Fibroblast of lung (primary cell): ENCODE measurements at regions not wholly inside any gene's neighbourhood (a gene's known extent, or its start where the extent isn't known, plus 50 kb on each side); places are given as distances from the start of the nearest gene placed in this dataset.

Experiments
- DNase-seq, 2 donors: peaks; one replicate each; pipeline versions ENCODE4 v3.0.0 to v3.0.0-alpha.2; 2010; ENCODE audit warnings: low read depth in 2 of 2
- H2AFZ ChIP-seq: 2 replicates; pipeline ENCODE4 v1.5.1; 2012; ENCODE audit warnings: low read length, control low read depth, inconsistent platforms
- H3K27ac ChIP-seq: 2 replicates; pipeline ENCODE4 v1.5.1; 2011; ENCODE audit warnings: low read length, control low read depth; ENCODE audit not compliant: insufficient read depth
- H3K27me3 ChIP-seq: 2 replicates; pipeline ENCODE4 v1.5.1; 2011; ENCODE audit warnings: mild to moderate bottlenecking, low read length; ENCODE audit not compliant: control insufficient read depth, insufficient read depth
- H3K36me3 ChIP-seq: 2 replicates; pipeline ENCODE4 v1.5.1; 2011; ENCODE audit warnings: low read length; ENCODE audit not compliant: control insufficient read depth, insufficient read depth
- H3K4me1 ChIP-seq: 2 replicates; pipeline ENCODE4 v1.5.1; 2011; ENCODE audit warnings: low read length; ENCODE audit not compliant: control insufficient read depth, insufficient read depth; ENCODE audit errors: extremely low read depth
- H3K4me2 ChIP-seq: 2 replicates; pipeline ENCODE4 v1.5.1; 2011; ENCODE audit warnings: low read length, control low read depth; ENCODE audit not compliant: insufficient read depth; ENCODE audit errors: extremely low read depth
- H3K4me3 ChIP-seq, 4 experiments: fragments of 200-600 bp in 1 of 4; sonication (generic) in 1 of 4; replicated peaks in 1 of 4; 2 replicates each; pipeline ENCODE4 v1.5.1; 2011 to 2016; ENCODE audit warnings: low read length in 4 of 4, low read depth in 3 of 4, mild to moderate bottlenecking in 3 of 4, control low read depth in 2 of 4, inconsistent platforms in 1 of 4, mixed read lengths in 1 of 4; ENCODE audit not compliant: insufficient read depth in 1 of 4; ENCODE audit errors: control extremely low read depth in 1 of 4
- H3K79me2 ChIP-seq: 2 replicates; pipeline ENCODE4 v1.5.1; 2012; ENCODE audit warnings: mild to moderate bottlenecking, low read length, inconsistent platforms; ENCODE audit not compliant: control insufficient read depth, insufficient read depth
- H3K9ac ChIP-seq: 2 replicates; pipeline ENCODE4 v1.5.1; 2011; ENCODE audit warnings: mild to moderate bottlenecking, low read length, control low read depth; ENCODE audit not compliant: insufficient read depth
- H3K9me3 ChIP-seq: 2 replicates; pipeline ENCODE4 v1.5.1; 2012; ENCODE audit warnings: low read depth, low read length; ENCODE audit not compliant: control insufficient read depth, insufficient read depth
- H4K20me1 ChIP-seq: 2 replicates; pipeline ENCODE4 v1.5.1; 2011; ENCODE audit warnings: low read length; ENCODE audit not compliant: control insufficient read depth, insufficient read depth; ENCODE audit errors: extremely low read depth
- CTCF ChIP-seq, 2 donors: IDR thresholded peaks in 1 of 2; conservative IDR thresholded peaks in 1 of 2; 1 replicate in 1 of 2; 2 replicates in 1 of 2; pipeline ENCODE4 v1.5.1; 2011 to 2012; ENCODE audit warnings: low read length in 2 of 2, control low read depth in 1 of 2, inconsistent platforms in 1 of 2, low read depth in 1 of 2, mild to moderate bottlenecking in 1 of 2
- EZH2 ChIP-seq: IDR thresholded peaks from 2 replicates; pipeline ENCODE4 v1.5.1; 2012; ENCODE audit warnings: low read length, control low read depth, mild to moderate bottlenecking; ENCODE audit errors: missing control alignments

DNA sequence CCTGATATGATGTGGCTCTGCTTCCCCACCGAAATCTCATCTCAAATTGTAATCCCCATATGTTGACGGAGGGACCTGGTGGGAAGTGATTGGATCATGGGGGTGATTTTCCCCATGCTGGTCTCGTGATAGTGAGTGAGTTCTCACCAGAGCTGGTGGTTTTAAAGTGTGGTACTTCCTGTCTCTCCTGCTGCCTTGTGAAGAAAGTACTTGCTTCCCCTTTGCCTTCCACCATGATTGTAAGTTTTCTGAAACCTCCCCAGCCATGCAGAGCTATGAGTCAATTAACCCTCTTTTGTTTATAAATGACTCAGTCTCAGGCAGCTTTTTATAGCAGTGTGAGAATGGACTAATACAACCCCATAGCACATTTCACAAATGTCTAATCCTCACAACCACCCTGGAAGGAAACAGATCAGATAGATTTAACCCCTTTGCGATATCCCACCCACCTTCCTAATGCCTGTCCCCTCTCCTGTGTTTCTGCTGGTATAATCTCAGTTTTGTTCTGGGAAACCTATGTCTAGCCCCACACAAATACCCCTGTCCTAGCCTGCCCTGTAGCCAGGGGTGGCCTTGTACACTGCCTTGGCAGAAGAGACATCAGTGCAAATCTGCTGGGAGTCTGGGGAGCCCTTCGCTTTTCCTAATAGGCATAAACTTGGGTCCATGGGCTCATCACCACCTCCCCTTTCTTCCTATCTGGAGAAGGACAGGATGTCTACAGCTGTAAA, 157.0 kb upstream of the RAI14 start:
- DNase-seq = peak; percentile 88 to 89
- Histone ChIP-seq H3K9ac (peak overlapping the region; percentile 45), H3K79me2 (no peaks in the 10 kb centered on the region), H2AFZ (peak overlapping the region; percentile 80), H3K4me2 (peak overlapping the region; percentile 72), H3K27ac (peak overlapping the region; percentile 83), H3K4me3 (no peak overlapping the region), H4K20me1 (no peaks in the 10 kb centered on the region), H3K9me3 (no peaks in the 10 kb centered on the region), H3K27me3 (no peaks in the 10 kb centered on the region), H3K4me1 (peaks cover 26% of the 10 kb centered on the region), H3K36me3 (no peaks in the 10 kb centered on the region)
- TF ChIP-seq EZH2 (no peak), CTCF (conservative IDR thresholded peaks at IDR 0.05 in 1 of 2, IDR thresholded peaks at IDR 0.05 in 1 of 2; ENCODE audit: low read depth in 1 of 2, low read length in 2 of 2) (no peak)

DNA sequence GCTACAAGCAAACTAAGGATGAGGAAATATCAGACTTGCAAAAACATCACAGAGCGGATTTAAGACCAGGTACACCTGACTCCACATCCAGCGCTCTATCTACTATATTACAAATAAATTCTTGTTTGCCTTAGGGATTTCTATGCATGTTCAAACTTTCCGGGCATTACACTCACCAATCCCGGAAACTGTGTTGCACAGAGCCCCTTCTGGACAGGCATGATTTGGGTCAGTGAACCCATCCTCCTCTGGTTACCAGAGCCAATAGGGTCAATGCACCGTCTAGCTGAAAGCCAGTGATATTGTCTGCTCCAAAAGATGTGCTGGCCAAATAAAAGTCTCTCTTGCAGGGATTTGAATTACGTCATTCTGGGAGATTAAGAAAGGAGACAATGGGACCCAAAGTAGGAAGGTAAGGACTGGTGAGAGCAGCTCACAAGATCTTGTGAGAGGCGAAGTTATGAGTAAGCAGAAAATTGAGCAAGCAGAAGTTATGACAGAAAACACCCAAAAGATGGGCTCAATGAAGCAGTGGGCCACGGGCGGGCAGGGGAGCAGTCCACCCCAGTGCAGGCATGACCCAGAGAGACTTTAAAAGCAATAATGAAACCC, 155.8 kb upstream of the RAI14 start:
- DNase-seq = no peak

GRCh38 chr5:34501016-34501415, 155.1 kb upstream of the RAI14 start:
- H3K36me3 ChIP-seq = no peaks in the 10 kb centered on the region
- H3K9ac ChIP-seq = no peak overlapping the region
- H4K20me1 ChIP-seq = no peaks in the 10 kb centered on the region
- H3K4me1 ChIP-seq = peaks cover 26% of the 10 kb centered on the region
- H3K9me3 ChIP-seq = no peaks in the 10 kb centered on the region
- no peak for DNase-seq
- no peak for TF ChIP-seq CTCF (conservative IDR thresholded peaks at IDR 0.05 in 1 of 2, IDR thresholded peaks at IDR 0.05 in 1 of 2; ENCODE audit: low read depth in 1 of 2, low read length in 2 of 2)
- no peak for TF ChIP-seq EZH2
- H3K27ac ChIP-seq = no peak overlapping the region
- no peak overlapping the region for H2AFZ ChIP-seq
- no peak overlapping the region for H3K4me3 ChIP-seq
- no peak overlapping the region for H3K4me2 ChIP-seq
- H3K27me3 ChIP-seq = no peaks in the 10 kb centered on the region
- no peaks in the 10 kb centered on the region for H3K79me2 ChIP-seq

More for the DNA sequence above, 155.8 kb upstream of the RAI14 start:
- Histone ChIP-seq H3K4me1 (peaks cover 26% of the 10 kb centered on the region), H3K27ac (no peak overlapping the region), H3K4me3 (no peak overlapping the region), H3K9ac (no peak overlapping the region), H3K79me2 (no peaks in the 10 kb centered on the region), H3K9me3 (no peaks in the 10 kb centered on the region), H4K20me1 (no peaks in the 10 kb centered on the region), H2AFZ (no peak overlapping the region), H3K4me2 (no peak overlapping the region), H3K27me3 (no peaks in the 10 kb centered on the region), H3K36me3 (no peaks in the 10 kb centered on the region)
- no peak for TF ChIP-seq EZH2
- TF ChIP-seq CTCF (conservative IDR thresholded peaks at IDR 0.05 in 1 of 2, IDR thresholded peaks at IDR 0.05 in 1 of 2; ENCODE audit: low read depth in 1 of 2, low read length in 2 of 2) = no peak
